ENCODE measurements at regions not wholly inside any gene's neighbourhood (a gene's known extent, or its start where the extent isn't known, plus 50 kb on each side); places are given as distances from the start of the nearest gene placed in this dataset.

DNA sequence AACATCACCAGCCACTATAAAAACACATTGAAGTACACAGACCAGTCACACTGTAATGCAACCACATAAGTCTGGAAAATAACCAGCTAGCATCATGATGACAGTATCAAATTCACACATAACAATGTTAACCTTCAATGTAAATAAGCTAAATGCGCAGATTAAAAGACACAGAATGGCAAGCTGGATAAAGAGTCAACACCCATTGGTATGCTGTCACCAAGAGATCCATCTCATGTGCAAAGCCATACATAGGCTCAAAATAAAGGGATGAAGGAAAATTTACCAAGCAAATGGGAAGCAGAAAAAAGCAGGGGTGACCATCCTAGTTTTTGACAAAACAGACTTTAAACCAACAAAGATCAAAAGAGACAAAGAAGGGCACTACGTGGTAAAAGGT is 110.8 kb downstream of the NR4A2 start:
- 74 to 80% (median 76%) methylated on average over 2 of the region's 2 CpGs for WGBS, 4 donors
- TF ChIP-seq POLR2A (IDR thresholded peaks at IDR 0.05): no peak
- TF ChIP-seq, protein P1, sequence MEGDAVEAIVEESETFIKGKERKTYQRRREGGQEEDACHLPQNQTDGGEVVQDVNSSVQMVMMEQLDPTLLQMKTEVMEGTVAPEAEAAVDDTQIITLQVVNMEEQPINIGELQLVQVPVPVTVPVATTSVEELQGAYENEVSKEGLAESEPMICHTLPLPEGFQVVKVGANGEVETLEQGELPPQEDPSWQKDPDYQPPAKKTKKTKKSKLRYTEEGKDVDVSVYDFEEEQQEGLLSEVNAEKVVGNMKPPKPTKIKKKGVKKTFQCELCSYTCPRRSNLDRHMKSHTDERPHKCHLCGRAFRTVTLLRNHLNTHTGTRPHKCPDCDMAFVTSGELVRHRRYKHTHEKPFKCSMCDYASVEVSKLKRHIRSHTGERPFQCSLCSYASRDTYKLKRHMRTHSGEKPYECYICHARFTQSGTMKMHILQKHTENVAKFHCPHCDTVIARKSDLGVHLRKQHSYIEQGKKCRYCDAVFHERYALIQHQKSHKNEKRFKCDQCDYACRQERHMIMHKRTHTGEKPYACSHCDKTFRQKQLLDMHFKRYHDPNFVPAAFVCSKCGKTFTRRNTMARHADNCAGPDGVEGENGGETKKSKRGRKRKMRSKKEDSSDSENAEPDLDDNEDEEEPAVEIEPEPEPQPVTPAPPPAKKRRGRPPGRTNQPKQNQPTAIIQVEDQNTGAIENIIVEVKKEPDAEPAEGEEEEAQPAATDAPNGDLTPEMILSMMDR (IDR thresholded peaks at IDR 0.05): no peak
- DNase-seq: no peak
- Histone ChIP-seq H3K4me1 (no peaks in the 10 kb centered on the region), H3K4me3 (no peak overlapping the region), H3K27ac (no peak overlapping the region), H3K27me3 (no peaks in the 10 kb centered on the region), H3K36me3 (no peaks in the 10 kb centered on the region), H3K9me3 (peaks cover 0 to 36% (median 9%) of the 10 kb centered on the region in 12 donors)
- no peak for ATAC-seq
- intact Hi-C loops (cut with DNase I): no loop called here

DNA sequence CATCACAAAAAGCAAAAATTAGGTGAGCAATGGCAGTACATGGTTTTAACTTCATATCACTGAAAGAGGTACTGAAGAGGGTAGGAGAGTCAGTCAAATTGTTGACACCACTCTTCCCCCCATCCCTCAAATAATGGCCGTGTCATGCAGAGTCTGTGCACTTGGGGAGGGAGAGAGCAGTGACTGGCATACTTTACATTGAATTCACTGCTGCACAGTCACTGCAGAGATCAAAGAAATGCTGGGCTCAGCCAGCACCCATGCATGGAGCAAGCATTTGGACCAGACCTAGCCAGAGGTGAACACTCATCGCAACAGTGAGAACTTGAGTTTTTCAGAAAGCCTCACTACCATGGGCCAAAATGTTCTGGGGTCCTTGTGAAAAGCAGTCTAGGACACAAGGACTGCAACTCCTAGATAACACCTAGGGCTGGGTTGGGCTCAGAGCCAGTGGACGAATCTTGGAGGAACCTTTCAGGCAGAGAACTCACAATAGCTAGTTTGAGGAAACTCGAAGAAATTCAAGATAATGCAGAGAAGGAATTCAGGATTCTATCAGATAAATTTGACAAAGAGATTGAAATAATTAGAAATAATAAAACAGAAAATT is 112.9 kb downstream of the NR4A2 start:
- intact Hi-C loops (cut with DNase I): no loop called here
- DNase-seq: no peak
- 71 to 83% (median 72%) methylated on average over 4 of the region's 4 CpGs for WGBS, 4 donors

GRCh38 chr2:156215656-156216055 is 116.9 kb downstream of the NR4A2 start:
- intact Hi-C loops (cut with DNase I): no loop called here
- ATAC-seq (no peak), DNase-seq (no peak)
- H3K4me1 ChIP-seq: no peaks in the 10 kb centered on the region
- no peaks in the 10 kb centered on the region for H3K27me3 ChIP-seq
- H3K36me3 ChIP-seq: no peaks in the 10 kb centered on the region
- WGBS, 4 donors: 29 to 41% (median 37%) methylated on average over 2 of the region's 2 CpGs
- TF ChIP-seq, protein P1 (IDR thresholded peaks at IDR 0.05): no peak
- no peak for TF ChIP-seq POLR2A (IDR thresholded peaks at IDR 0.05)
- H3K27ac ChIP-seq: no peak overlapping the region
- no peaks in the 10 kb centered on the region for H3K9me3 ChIP-seq
- no peak overlapping the region for H3K4me3 ChIP-seq

More for the DNA sequence above, 112.9 kb downstream of the NR4A2 start:
- TF ChIP-seq, protein P1 (IDR thresholded peaks at IDR 0.05): no peak
- no peak for TF ChIP-seq POLR2A (IDR thresholded peaks at IDR 0.05)
- H3K4me3 ChIP-seq: no peak overlapping the region
- H3K27me3 ChIP-seq: no peaks in the 10 kb centered on the region
- no peaks in the 10 kb centered on the region for H3K36me3 ChIP-seq
- no peak for ATAC-seq
- no peak overlapping the region for H3K27ac ChIP-seq
- peaks cover 0 to 36% (median 6%) of the 10 kb centered on the region in 12 donors for H3K9me3 ChIP-seq
- no peaks in the 10 kb centered on the region for H3K4me1 ChIP-seq

DNA sequence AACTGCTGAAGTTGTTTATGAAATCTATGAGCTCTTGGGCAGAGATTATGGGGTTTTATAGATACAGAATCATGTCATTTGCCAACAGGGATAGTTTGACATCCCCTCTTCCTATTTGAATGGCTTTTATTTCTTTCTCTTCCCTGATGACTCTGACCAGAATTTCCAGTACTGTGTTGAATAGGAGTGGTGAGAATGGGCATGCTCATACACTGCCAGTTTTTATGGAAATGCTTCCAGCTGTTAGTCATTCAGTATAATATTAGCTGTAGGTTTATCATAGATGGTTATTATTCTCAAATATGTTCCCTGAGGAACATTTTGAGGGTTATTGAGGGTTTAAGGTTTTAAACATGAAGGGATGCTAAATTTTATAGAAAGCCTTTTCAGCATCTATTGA is 121.2 kb downstream of the NR4A2 start:
- H3K27me3 ChIP-seq: no peaks in the 10 kb centered on the region
- no peak overlapping the region for H3K4me3 ChIP-seq
- intact Hi-C loops (cut with DNase I): no loop called here
- no peak overlapping the region for H3K27ac ChIP-seq
- TF ChIP-seq, protein P1 (IDR thresholded peaks at IDR 0.05): no peak
- TF ChIP-seq POLR2A (IDR thresholded peaks at IDR 0.05): no peak
- no peak for ATAC-seq
- DNase-seq: no peak
- H3K4me1 ChIP-seq: no peaks in the 10 kb centered on the region
- no peaks in the 10 kb centered on the region for H3K36me3 ChIP-seq
- H3K9me3 ChIP-seq: no peaks in the 10 kb centered on the region

All from heart left ventricle (tissue), 16 donors.